Small intestine (tissue), 7 donors: ENCODE measurements at regions not wholly inside any gene's neighbourhood (a gene's known extent, or its start where the extent isn't known, plus 50 kb on each side); places are given as distances from the start of the nearest gene placed in this dataset.

ENCODE experiments used
- DNase-seq, 2 donors: peaks; one replicate each; pipeline versions ENCODE4 v3.0.0 to v3.0.0-alpha.2; 2013
- FAIRE-seq: peaks from 2 replicates; lab custom pipeline; 2012; peaks lifted over from hg19 to GRCh38; lab: Jason Lieb, UNC
- H3K27ac ChIP-seq, 3 donors: one replicate each; pipeline ENCODE4 v1.5.1; 2013; ENCODE audit warnings: low read length in 2 of 3, mild to moderate bottlenecking in 2 of 3, control low read depth in 1 of 3, inconsistent platforms in 1 of 3, low read depth in 1 of 3, moderate library complexity in 1 of 3
- H3K27me3 ChIP-seq, 3 donors: one replicate each; pipeline ENCODE4 v1.6.1; 2013; ENCODE audit warnings: low read length in 3 of 3, inconsistent platforms in 1 of 3; ENCODE audit not compliant: control insufficient read depth in 3 of 3, insufficient read depth in 3 of 3
- H3K36me3 ChIP-seq, 3 donors: one replicate each; pipeline ENCODE4 v1.6.1; 2013; ENCODE audit warnings: low read length in 3 of 3, inconsistent platforms in 1 of 3, low read depth in 1 of 3, mild to moderate bottlenecking in 1 of 3, moderate library complexity in 1 of 3; ENCODE audit not compliant: control insufficient read depth in 3 of 3, insufficient read depth in 2 of 3
- H3K4me1 ChIP-seq, 3 donors: one replicate each; pipeline ENCODE4 v1.6.1; 2013; ENCODE audit warnings: low read length in 2 of 3, inconsistent platforms in 1 of 3, low read depth in 1 of 3, mild to moderate bottlenecking in 1 of 3, moderate library complexity in 1 of 3; ENCODE audit not compliant: control insufficient read depth in 3 of 3, insufficient read depth in 2 of 3
- H3K4me3 ChIP-seq, 3 donors: one replicate each; pipeline ENCODE4 v1.5.1; 2013; ENCODE audit warnings: low read length in 3 of 3, control low read depth in 1 of 3, inconsistent platforms in 1 of 3, low read depth in 1 of 3, mild to moderate bottlenecking in 1 of 3, moderate library complexity in 1 of 3
- H3K9me3 ChIP-seq, 2 donors: one replicate each; pipeline ENCODE4 v1.6.1; 2013; ENCODE audit warnings: low read depth in 1 of 2, low read length in 1 of 2; ENCODE audit not compliant: control insufficient read depth in 2 of 2, insufficient read depth in 1 of 2
- WGBS, 3 donors: extraction: QIAGEN DNeasy Blood & Tissue Kit; methylation state at CpG; one replicate each; pipeline ENCODE4 v1.1.7; 2013; 5-methylcytosine and 5-hydroxymethylcytosine counted together
- donor health status: healthy with polysubstance abuse.
- donor health status: control.
- donor health status: control.
- donor health status: Bipolar disorder and iron deficiency.
- donor health status: healthy.

DNA sequence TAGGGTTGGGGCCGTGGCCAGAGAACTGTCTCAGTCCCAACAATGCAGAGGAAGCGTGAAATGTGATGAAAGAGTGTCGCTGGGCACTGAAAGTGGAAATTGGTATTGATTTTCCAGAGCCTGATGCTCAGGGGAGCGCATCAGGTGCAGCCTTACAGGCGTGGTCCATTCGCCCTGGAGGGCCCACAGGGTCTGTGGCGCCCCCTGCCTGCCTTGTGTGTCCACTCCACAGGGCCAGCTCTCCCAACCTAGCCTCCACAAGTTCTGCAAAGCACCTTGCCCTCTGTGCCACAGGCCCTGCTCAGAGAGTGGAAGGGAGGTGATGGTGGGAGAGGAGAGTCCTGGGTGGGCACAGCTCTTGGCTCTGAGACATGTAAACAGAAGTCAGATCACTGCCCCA lies 54.9 kb upstream of the LMO1 start:
- DNase-seq: no peak
- no peak for FAIRE-seq
- WGBS, 3 donors: 68 to 78% (median 71%) methylated on average over 7 of the region's 7 CpGs

DNA sequence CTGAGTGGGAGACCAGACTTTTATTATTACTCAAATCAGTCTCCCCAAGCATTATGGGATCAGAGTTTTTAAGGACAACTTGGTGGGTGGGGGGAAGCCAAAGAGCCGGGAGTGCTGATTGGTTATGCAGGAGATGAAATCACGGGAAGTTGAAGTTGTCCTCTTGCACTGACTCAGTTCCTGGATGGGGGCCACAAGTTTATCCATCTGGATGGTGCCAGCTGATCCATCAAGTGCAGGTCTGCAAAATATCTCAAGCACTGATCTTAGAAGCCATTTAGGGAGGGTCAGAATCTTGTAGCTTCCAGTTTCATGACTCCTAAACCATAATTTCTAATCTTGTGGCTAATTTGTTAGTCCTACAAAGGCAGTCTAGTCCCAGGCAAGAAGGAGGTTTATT lies 53.5 kb upstream of the LMO1 start:
- FAIRE-seq: no peak
- no peak overlapping the region for H3K27ac ChIP-seq

More for the DNA sequence above, 54.9 kb upstream of the LMO1 start:
- no peak overlapping the region for H3K27ac ChIP-seq
- H3K4me1 ChIP-seq: no peaks in the 10 kb centered on the region
- no peaks in the 10 kb centered on the region for H3K36me3 ChIP-seq
- H3K4me3 ChIP-seq: no peak overlapping the region
- H3K27me3 ChIP-seq: peaks cover 0 to 10% (median 0%) of the 10 kb centered on the region in 3 donors
- peaks cover 0 to 5% of the 10 kb centered on the region in 2 donors for H3K9me3 ChIP-seq

DNA sequence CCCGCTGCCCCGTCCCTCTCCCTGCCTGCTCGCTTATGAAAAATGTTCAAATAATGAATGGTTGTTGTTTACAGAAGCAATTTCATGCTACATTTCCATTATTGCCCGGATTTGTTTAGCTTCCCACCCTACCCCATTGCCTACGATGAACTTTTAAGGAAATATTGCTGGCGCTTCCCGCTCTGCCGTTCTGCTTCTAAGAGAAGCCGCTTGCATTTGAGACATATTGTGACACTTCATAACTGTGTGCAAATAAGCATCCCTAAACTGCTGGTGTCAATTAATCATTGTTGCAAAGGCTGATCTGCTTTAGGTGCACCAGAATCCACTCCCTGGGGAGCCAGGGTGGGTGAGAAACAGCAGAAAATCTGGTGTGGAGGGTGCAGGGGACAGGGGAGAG lies 52.3 kb upstream of the LMO1 start:
- 72 to 88% (median 82%) methylated on average over 9 of the region's 9 CpGs for WGBS, 3 donors
- H3K27me3 ChIP-seq: peaks cover 0 to 14% (median 0%) of the 10 kb centered on the region in 3 donors

More for the DNA sequence above, 53.5 kb upstream of the LMO1 start:
- Histone ChIP-seq H3K9me3 (no peaks in the 10 kb centered on the region), H3K36me3 (no peaks in the 10 kb centered on the region), H3K4me3 (no peak overlapping the region), H3K27me3 (peaks cover 0 to 14% (median 0%) of the 10 kb centered on the region in 3 donors), H3K4me1 (no peaks in the 10 kb centered on the region)
- DNase-seq: no peak
- 51 to 76% (median 57%) methylated on average over 2 of the region's 2 CpGs for WGBS, 3 donors

DNA sequence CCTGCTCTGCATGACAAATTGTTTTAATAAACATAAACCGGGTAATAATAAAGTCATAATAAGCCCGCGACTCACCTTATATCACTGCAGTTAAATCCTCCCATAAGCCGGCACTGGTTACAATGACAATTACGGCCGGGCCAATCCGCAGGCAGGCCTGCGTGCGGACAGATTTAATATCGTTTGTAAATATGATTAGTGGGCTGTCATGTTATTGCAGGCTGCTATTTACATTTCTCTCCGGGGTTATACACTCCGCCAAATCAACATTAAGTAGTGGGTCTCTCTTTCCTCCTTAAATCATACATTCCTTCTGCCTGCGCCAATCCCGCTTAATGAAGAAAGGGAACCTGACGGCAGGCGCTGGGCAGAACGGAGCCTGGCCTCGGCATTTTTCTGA lies 51.8 kb upstream of the LMO1 start:
- no peak for DNase-seq
- no peaks in the 10 kb centered on the region for H3K36me3 ChIP-seq
- no peak for FAIRE-seq
- no peaks in the 10 kb centered on the region for H3K9me3 ChIP-seq
- no peaks in the 10 kb centered on the region for H3K4me1 ChIP-seq
- peaks cover 0 to 14% (median 0%) of the 10 kb centered on the region in 3 donors for H3K27me3 ChIP-seq
- H3K4me3 ChIP-seq: no peak overlapping the region
- H3K27ac ChIP-seq: no peak overlapping the region
- 73 to 78% (median 74%) methylated on average over 18 of the region's 18 CpGs for WGBS, 3 donors

More for the DNA sequence above, 52.3 kb upstream of the LMO1 start:
- H3K9me3 ChIP-seq: no peaks in the 10 kb centered on the region
- H3K36me3 ChIP-seq: no peaks in the 10 kb centered on the region
- DNase-seq (no peak), FAIRE-seq (no peak)
- H3K27ac ChIP-seq: no peak overlapping the region
- no peak overlapping the region for H3K4me3 ChIP-seq
- no peaks in the 10 kb centered on the region for H3K4me1 ChIP-seq

DNA sequence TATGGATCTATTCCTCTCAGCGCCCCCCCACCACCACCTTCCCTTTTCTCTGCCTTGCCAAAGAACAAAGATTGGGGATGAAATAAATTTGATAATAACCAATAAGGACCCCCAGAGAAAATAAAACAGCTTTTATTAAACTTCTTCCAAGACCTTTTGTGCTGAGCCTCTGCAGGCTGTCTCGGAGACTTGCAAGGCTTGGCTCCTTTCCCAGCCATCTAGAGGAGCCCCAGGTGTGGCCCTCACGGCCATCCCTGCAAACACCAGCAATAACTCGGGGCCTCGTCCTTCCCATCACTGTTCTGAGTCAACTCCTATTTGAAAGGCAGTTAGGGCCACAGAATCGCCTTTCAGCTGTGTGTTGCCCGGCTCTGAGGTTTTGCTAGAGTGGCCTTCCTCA lies 51.2 kb upstream of the LMO1 start:
- Histone ChIP-seq H3K4me3 (no peak overlapping the region), H3K27ac (no peak overlapping the region), H3K36me3 (no peaks in the 10 kb centered on the region), H3K27me3 (peaks cover 0 to 14% (median 0%) of the 10 kb centered on the region in 3 donors), H3K4me1 (no peaks in the 10 kb centered on the region), H3K9me3 (no peaks in the 10 kb centered on the region)
- DNase-seq: no peak
- 28 to 59% (median 37%) methylated on average over 7 of the region's 7 CpGs for WGBS, 3 donors
- FAIRE-seq: no peak

DNA sequence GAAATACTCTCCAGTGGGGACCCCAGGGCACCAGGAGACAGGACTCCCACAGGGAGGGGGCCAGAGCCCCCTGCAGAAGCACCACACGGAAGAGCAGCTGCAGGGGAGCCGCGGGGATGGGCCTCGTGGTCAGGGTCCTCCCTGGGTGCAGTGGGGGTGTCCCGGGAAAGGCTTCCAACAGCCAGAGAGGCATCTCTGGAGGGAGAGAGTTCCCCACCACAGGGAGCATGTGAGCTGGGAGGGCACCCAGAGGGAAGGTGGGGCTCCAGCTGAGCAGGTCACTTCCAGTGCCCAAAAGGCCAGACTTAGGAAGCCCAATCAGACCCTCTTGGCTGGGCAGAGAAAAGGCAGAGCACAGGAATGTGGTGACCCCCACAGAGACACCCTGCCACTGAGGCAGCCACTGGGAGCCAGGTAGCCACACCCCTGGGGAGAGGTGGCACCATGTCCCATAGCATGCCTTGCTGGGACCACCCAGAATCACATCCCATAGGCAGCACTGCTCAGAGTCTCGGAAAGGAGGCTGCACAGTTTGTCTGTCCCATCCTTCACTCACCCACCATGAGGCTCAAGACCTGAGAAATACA lies 49.9 kb upstream of the LMO1 start:
- 76 to 91% (median 86%) methylated on average over 6 of the region's 6 CpGs for WGBS, 3 donors
- Histone ChIP-seq H3K36me3 (no peaks in the 10 kb centered on the region), H3K4me3 (no peak overlapping the region), H3K27me3 (peaks cover 0 to 14% (median 0%) of the 10 kb centered on the region in 3 donors), H3K4me1 (no peaks in the 10 kb centered on the region), H3K9me3 (no peaks in the 10 kb centered on the region), H3K27ac (no peak overlapping the region)
- FAIRE-seq (no peak), DNase-seq (no peak)
